GM12865 (cell line): ENCODE measurements at regions not wholly inside any gene's neighbourhood (a gene's known extent, or its start where the extent isn't known, plus 50 kb on each side); places are given as distances from the start of the nearest gene placed in this dataset.
"Not testable (repeated sequence)": the region's sequence is repeated elsewhere in the genome, so short reads cannot be mapped to it uniquely, and the experiment has no call there.

ENCODE experiments used
- DNase-seq: peaks from one replicate; pipeline ENCODE4 v3.0.0; 2010; ENCODE audit warnings: low read depth
- H3K4me3 ChIP-seq: 2 replicates; pipeline ENCODE4 v1.5.1; 2011; ENCODE audit warnings: mild to moderate bottlenecking, low read depth, low read length, control low read depth
- TF ChIP-seq, protein P1 (sequence below): IDR thresholded peaks from 2 replicates; pipeline ENCODE4 v1.5.1; 2011; ENCODE audit warnings: low read length, control low read depth, low read depth, inconsistent platforms; ENCODE audit not compliant: insufficient read depth; ENCODE audit errors: missing control alignments

- DNase-seq: no peak
- TF ChIP-seq, protein P1, sequence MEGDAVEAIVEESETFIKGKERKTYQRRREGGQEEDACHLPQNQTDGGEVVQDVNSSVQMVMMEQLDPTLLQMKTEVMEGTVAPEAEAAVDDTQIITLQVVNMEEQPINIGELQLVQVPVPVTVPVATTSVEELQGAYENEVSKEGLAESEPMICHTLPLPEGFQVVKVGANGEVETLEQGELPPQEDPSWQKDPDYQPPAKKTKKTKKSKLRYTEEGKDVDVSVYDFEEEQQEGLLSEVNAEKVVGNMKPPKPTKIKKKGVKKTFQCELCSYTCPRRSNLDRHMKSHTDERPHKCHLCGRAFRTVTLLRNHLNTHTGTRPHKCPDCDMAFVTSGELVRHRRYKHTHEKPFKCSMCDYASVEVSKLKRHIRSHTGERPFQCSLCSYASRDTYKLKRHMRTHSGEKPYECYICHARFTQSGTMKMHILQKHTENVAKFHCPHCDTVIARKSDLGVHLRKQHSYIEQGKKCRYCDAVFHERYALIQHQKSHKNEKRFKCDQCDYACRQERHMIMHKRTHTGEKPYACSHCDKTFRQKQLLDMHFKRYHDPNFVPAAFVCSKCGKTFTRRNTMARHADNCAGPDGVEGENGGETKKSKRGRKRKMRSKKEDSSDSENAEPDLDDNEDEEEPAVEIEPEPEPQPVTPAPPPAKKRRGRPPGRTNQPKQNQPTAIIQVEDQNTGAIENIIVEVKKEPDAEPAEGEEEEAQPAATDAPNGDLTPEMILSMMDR: no peak
- no peak overlapping the region for H3K4me3 ChIP-seq
These were observed 143.3 kb upstream of the SLC38A2 start for GRCh38 chr12:46515829-46516228.

- DNase-seq: no peak
- H3K4me3 ChIP-seq: no peak overlapping the region
- TF ChIP-seq, protein P1: no peak
These were observed 142.3 kb upstream of the SLC38A2 start for GRCh38 chr12:46514886-46515285.

- not testable (repeated sequence) for H3K4me3 ChIP-seq, DNase-seq
These were observed 137.7 kb upstream of the SLC38A2 start for GRCh38 chr12:46510257-46510656.

GRCh38 chr12:46509135-46509534 is 136.6 kb upstream of the SLC38A2 start:
- no peak overlapping the region for H3K4me3 ChIP-seq
- TF ChIP-seq, protein P1: no peak
- DNase-seq: no peak

DNA sequence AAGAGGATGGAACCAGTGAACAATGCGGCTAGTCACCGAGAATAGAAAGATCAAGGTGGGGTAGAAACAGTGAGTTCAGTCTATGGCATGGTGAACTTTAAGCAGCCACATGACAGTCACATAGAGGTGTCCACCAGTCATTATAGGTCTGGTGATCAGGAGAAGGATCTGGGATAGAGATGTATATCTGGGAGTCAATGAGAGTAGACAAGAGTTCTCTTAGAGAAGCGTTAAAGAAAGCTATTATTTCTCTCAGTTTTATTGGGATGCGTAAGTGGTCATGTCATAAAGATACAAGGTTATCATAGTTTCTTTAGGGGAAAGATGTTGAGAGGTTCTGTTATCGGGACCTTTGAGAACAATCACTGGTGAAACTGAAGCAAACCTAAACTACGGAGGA is 136.1 kb upstream of the SLC38A2 start:
- H3K4me3 ChIP-seq: no peak overlapping the region
- TF ChIP-seq, protein P1: no peak
- DNase-seq: no peak

- TF ChIP-seq, protein P1: no peak
- DNase-seq: no peak
- no peak overlapping the region for H3K4me3 ChIP-seq
These were observed 135.2 kb upstream of the SLC38A2 start for GRCh38 chr12:46507766-46508165.

- TF ChIP-seq, protein P1: no peak
- H3K4me3 ChIP-seq: no peak overlapping the region
- no peak for DNase-seq
These were observed 134.4 kb upstream of the SLC38A2 start for GRCh38 chr12:46506961-46507360.
